ENCODE measurements at regions not wholly inside any gene's neighbourhood (a gene's known extent, or its start where the extent isn't known, plus 50 kb on each side); places are given as distances from the start of the nearest gene placed in this dataset.

GRCh38 chr21:17440969-17441368, 71.9 kb upstream of the CXADR start:
- no peak for DNase-seq (ENCODE audit: low read depth)

- DNase-seq (ENCODE audit: low read depth): no peak
These were observed 71.5 kb upstream of the CXADR start for GRCh38 chr21:17441370-17441769.

- no peak for DNase-seq (ENCODE audit: low read depth)
These were observed 70.7 kb upstream of the CXADR start for GRCh38 chr21:17442165-17442564.

DNA sequence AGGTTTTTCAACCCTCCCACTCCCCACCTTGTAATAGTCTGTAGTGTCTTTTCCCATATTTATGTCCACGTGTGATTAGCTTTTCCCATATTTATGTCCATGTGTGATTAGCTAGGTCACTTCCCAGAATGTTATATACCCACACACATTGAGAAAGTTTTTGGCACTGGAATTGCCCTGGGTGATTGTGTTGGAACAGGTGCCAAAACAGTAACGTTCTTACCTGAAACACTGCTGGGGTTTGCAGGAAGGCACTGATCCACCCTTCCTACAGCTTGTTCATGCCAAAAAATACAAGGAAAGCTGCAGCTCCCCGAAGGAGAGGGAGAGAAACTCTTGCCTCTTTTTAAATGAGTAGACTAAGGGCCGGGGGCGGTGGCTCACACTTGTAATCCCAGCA, 68.0 kb upstream of the CXADR start:
- no peak for DNase-seq (ENCODE audit: low read depth)

DNA sequence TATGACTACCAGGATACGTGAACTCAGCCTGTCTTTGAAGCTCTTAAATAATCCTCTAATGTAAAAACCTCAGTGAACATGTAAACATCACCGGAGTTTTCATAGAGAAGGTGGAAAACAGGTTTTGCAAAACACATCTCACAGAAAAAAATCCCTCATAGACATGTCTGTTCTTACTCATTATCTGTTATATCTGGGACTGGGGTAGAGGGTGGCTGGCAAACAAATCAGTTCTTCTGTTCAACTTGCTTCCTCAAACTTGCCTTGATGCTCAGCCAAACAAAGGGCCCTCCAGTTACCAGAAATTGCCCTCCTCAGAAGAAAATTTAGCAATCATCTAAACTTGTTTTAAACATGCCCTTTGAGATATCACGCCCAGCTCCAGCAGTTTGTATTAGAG, 66.1 kb upstream of the CXADR start:
- DNase-seq (ENCODE audit: low read depth): no peak

DNA sequence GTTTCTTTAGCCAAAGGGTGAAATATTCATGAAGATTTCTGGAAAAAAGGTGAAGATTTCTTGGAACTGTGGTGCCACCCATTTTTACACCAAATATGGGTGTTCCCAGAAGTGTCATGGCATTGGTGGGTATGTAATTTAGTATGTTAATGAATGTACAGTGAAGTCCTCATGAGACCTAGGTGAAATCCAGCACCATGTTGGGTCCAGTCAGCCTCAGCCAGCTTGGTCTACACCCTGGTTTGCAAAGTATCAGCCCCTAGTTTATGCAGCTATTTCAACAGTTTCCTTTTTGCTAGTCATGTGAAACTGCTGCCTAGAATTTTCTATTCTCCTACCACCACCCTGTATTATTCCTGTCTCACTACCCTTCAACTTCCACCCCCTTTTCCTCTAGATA, 63.1 kb upstream of the CXADR start:
- DNase-seq (ENCODE audit: low read depth): no peak

- peak; percentile 61 for DNase-seq (ENCODE audit: low read depth)
These were observed 61.4 kb upstream of the CXADR start for GRCh38 chr21:17451364-17451891.

- peak; percentile 95 for DNase-seq (ENCODE audit: low read depth)
These were observed 58.4 kb upstream of the CXADR start for GRCh38 chr21:17454315-17455027.

DNA sequence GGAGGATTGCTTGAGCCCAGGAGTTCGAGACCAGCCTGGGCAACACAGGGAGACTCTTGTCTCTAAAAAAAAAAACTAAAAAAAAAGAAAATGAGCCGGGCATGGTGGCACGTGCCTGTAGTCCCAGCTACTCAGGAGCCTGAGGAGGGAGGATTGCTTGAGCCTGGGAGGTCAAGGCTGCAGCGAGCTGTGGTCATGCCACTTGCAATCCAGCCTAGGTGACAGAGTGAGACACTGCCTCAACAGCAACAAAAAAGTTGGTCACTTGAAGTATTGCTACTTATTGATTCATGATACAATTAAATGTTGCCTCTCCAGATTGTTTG, 57.9 kb upstream of the CXADR start:
- DNase-seq (ENCODE audit: low read depth): no peak

- DNase-seq (ENCODE audit: low read depth): no peak
These were observed 57.4 kb upstream of the CXADR start for GRCh38 chr21:17455451-17455850.

- DNase-seq (ENCODE audit: low read depth): no peak
These were observed 54.6 kb upstream of the CXADR start for GRCh38 chr21:17458279-17458678.

DNA sequence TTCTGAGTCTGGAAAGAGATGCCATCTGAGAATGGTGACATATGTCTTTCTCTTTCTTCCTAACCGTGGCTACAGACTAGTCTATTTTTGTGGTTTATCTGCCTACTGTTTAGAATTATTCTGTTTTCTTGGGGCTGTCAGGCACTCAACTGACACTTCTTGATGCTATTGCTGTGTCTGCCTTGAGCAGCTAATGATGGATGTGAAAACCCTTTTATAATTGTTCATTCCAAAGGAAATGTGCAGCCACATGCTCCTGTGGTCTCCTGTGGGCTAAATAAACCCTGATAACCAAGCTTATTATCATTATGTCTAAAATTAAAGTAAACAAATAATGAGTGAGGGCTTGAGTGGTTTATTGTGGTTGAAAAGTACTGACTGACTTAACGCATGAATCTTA, 52.7 kb upstream of the CXADR start:
- DNase-seq (ENCODE audit: low read depth): no peak

- peak; percentile 90 for DNase-seq (ENCODE audit: low read depth)
These were observed 51.8 kb upstream of the CXADR start for GRCh38 chr21:17461014-17461413.

GRCh38 chr21:17461582-17461981, 51.3 kb upstream of the CXADR start:
- peak; percentile 81 for DNase-seq (ENCODE audit: low read depth)

DNA sequence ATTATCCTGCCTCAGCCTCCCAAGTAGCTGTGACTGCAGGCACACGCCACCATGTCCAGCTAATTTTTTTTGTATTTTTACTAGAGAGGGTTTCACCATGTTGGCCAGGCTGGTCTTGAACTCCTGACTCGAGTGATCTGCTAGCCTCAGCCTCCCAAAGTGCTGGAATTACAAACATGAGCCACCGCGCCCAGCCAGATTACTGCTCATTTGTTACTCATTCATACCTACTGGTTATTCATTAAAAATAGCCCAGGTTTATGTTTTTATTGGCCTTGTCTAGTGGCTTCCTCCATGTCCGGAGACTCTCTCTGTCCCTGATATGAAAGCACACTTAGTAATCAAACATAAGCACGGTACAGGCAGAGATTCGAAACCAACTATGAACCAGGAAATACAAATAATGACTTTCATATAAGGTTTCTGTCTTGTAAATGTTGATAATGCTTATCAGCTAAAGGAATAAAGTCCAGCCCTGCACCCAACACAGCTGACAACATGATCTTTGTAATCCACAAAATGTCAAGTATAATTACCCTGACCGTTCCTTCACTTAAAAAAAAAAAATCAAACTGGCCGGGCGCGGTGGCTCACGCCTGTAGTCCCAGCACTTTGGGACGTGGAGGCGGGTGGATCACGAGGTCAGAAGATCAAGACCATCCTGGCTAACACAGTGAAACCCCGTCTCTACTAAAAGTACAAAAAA, 50.4 kb upstream of the CXADR start:
- DNase-seq (ENCODE audit: low read depth): peak; percentile 62
